ENCODE measurements at regions not wholly inside any gene's neighbourhood (a gene's known extent, or its start where the extent isn't known, plus 50 kb on each side); places are given as distances from the start of the nearest gene placed in this dataset.
"Not testable (repeated sequence)": the region's sequence is repeated elsewhere in the genome, so short reads cannot be mapped to it uniquely, and the experiment has no call there.

DNA sequence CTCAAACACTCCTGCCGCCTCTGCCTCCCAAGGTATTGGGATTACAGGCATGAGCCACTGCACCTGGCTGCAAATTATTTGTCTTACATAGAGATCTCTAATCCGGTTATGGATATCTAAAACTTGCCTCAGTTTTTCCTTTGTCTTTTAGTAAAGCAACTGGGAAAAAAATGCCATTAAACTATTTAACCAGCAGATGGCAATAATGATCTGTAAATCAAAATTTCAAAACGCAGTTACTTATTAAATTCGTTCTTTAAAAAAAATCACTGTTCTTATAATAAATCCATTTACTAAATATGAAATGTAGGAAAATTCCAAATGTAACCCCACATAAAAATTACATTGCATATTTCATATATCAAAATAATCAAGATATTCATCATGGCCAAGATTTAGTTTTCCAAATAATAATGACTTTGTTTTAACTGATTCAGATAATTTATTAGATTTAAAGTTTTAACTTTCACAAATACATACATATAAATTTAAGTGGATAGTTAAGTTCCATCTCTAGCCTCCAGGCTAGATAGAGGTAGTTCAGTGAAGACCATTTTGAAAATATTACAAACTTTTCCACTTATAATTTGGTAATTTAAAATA, 125.8 kb downstream of the KBTBD2 start:
- H3K79me1 ChIP-seq (ENCODE audit: low read depth in 1 of 2, low read length in 2 of 2); H3K56ac ChIP-seq (ENCODE audit: extremely low read depth, insufficient read depth, low read length); H3K36me3 ChIP-seq (ENCODE audit: control insufficient read depth, insufficient read depth, low read length); H4K20me1 ChIP-seq (ENCODE audit: insufficient read depth, low read length); POLR2A ChIA-PET (ENCODE audit: unreplicated experiment); H4K8ac ChIP-seq (ENCODE audit: low read depth in 2 of 2, low read length in 2 of 2); H2BK15ac ChIP-seq (ENCODE audit: low read depth, low read length); H3K14ac ChIP-seq (replicated peaks; ENCODE audit: low read depth, low read length); H2AK9ac ChIP-seq (replicated peaks; ENCODE audit: low read depth, low read length, poor library complexity); H2BK5ac ChIP-seq (ENCODE audit: low read depth, low read length, poor library complexity, severe bottlenecking); H4K91ac ChIP-seq (ENCODE audit: insufficient read depth, low read depth, low read length); H3K9me1 ChIP-seq (ENCODE audit: insufficient read depth, low read length); ATAC-seq (ENCODE audit: low read depth); H3K27me3 ChIP-seq (ENCODE audit: control insufficient read depth, insufficient read depth, low read length); H3K4me1 ChIP-seq (ENCODE audit: control insufficient read depth, insufficient read depth, low read length); H3K9me3 ChIP-seq (ENCODE audit: control insufficient read depth, insufficient read depth, low read length); dilution Hi-C loops (cut with HindIII; ENCODE audit: low sequenced_read_pairs, unreplicated experiment); H3K9ac ChIP-seq (ENCODE audit: low read depth, low read length); H2AFZ ChIP-seq (replicated peaks; ENCODE audit: low read length, poor library complexity); H4K5ac ChIP-seq (ENCODE audit: low read depth, low read length); CTCF ChIA-PET; H3K23ac ChIP-seq (ENCODE audit: low read depth, low read length); H3K4me2 ChIP-seq (ENCODE audit: low read depth, low read length); H2BK20ac ChIP-seq (ENCODE audit: low read depth, low read length); BruUV-seq (replicated peaks); H3K27ac ChIP-seq (ENCODE audit: insufficient read depth, low read length); H3K4me3 ChIP-seq (ENCODE audit: insufficient read depth, low read depth, low read length); H2AK5ac ChIP-seq (ENCODE audit: low read depth, low read length); H2BK120ac ChIP-seq (ENCODE audit: low read depth, low read length); H3K4ac ChIP-seq (ENCODE audit: low read depth, low read length); H3K18ac ChIP-seq (ENCODE audit: low read depth, low read length): not testable (repeated sequence)
- peak; percentile 23 for DNase-seq
- WGBS, 2 experiments (ENCODE audit: extremely low coverage in 2 of 2, insufficient read length in 1 of 2), result no CpG with 5 or more reads among the region's 4 CpGs
- in situ Hi-C loops (cut with MboI; ENCODE audit: low sequenced_read_pairs) (loop anchor here (5.0 kb wide), 1 partner anchor 332 kb away; no protein-coding TSS in a partner anchor), intact Hi-C loops (cut with micrococcal nuclease) (loop anchor here (2.0 to 5.0 kb wide), 4 partner anchors 177 to 472 kb away; partner anchors contain the start of gene RP9)
- peak; percentile 51 for TF ChIP-seq CTCF (conservative IDR thresholded peaks at IDR 0.05; ENCODE audit: low read depth, low read length)
- TF ChIP-seq RAD21 (IDR thresholded peaks at IDR 0.05; ENCODE audit: low read length), result peak; percentile 53
- peak; percentile 49; the same call in 1 of the 2 replicates for TF ChIP-seq SMC3 (IDR thresholded peaks at IDR 0.05; ENCODE audit: low read depth, low read length)
